ENCODE measurements at regions not wholly inside any gene's neighbourhood (a gene's known extent, or its start where the extent isn't known, plus 50 kb on each side); places are given as distances from the start of the nearest gene placed in this dataset.
"Not testable (repeated sequence)": the region's sequence is repeated elsewhere in the genome, so short reads cannot be mapped to it uniquely, and the experiment has no call there.

GRCh38 chr11:126145954-126146353 is 65.5 kb downstream of the RPUSD4 start:
- no peaks in the 10 kb centered on the region for H3K4me1 ChIP-seq
- no peak overlapping the region for H3K27ac ChIP-seq
- H3K4me2 ChIP-seq (ENCODE audit: low read length) = no peak overlapping the region
- no peaks in the 10 kb centered on the region for H3K36me3 ChIP-seq (ENCODE audit: control insufficient read depth, insufficient read depth, low read length)
- H3K79me2 ChIP-seq = no peaks in the 10 kb centered on the region
- H3K9ac ChIP-seq = no peak overlapping the region
- H3K4me3 ChIP-seq (ENCODE audit: low read depth, low read length) = no peak overlapping the region
- no peak overlapping the region for H2AFZ ChIP-seq
- no peaks in the 10 kb centered on the region for H3K9me3 ChIP-seq (ENCODE audit: control insufficient read depth, low read length)
- no peak for TF ChIP-seq CTCF (IDR thresholded peaks at IDR 0.05)
- H3K27me3 ChIP-seq (ENCODE audit: control insufficient read depth, insufficient read depth, low read length) = no peaks in the 10 kb centered on the region

GRCh38 chr11:126143491-126143890 is 68.0 kb downstream of the RPUSD4 start:
- H3K4me1 ChIP-seq, H2AFZ ChIP-seq: not testable (repeated sequence)

GRCh38 chr11:126140926-126141280 is 70.5 kb downstream of the RPUSD4 start:
- Histone ChIP-seq H3K4me2 (ENCODE audit: low read length) (no peak overlapping the region), H3K4me1 (no peaks in the 10 kb centered on the region), H3K27me3 (ENCODE audit: control insufficient read depth, insufficient read depth, low read length) (no peaks in the 10 kb centered on the region), H2AFZ (no peak overlapping the region), H3K9me3 (ENCODE audit: control insufficient read depth, low read length) (no peaks in the 10 kb centered on the region), H3K9ac (no peak overlapping the region), H3K36me3 (ENCODE audit: control insufficient read depth, insufficient read depth, low read length) (no peaks in the 10 kb centered on the region), H3K27ac (no peak overlapping the region), H3K79me2 (no peaks in the 10 kb centered on the region), H3K4me3 (ENCODE audit: low read depth, low read length) (no peak overlapping the region)
- TF ChIP-seq CTCF (IDR thresholded peaks at IDR 0.05) = no peak

More at GRCh38 chr11:126143491-126143890, 68.0 kb downstream of the RPUSD4 start:
- H3K9ac ChIP-seq; H3K9me3 ChIP-seq (ENCODE audit: control insufficient read depth, low read length); H3K27ac ChIP-seq; H3K4me2 ChIP-seq (ENCODE audit: low read length); H3K4me3 ChIP-seq (ENCODE audit: low read depth, low read length); H3K27me3 ChIP-seq (ENCODE audit: control insufficient read depth, insufficient read depth, low read length); H3K79me2 ChIP-seq; H3K36me3 ChIP-seq (ENCODE audit: control insufficient read depth, insufficient read depth, low read length): not testable (repeated sequence)

GRCh38 chr11:126140201-126140925 is 71.1 kb downstream of the RPUSD4 start:
- Histone ChIP-seq H3K4me2 (ENCODE audit: low read length) (no peak overlapping the region), H3K79me2 (no peaks in the 10 kb centered on the region), H2AFZ (no peak overlapping the region), H3K36me3 (ENCODE audit: control insufficient read depth, insufficient read depth, low read length) (no peaks in the 10 kb centered on the region), H3K4me1 (no peaks in the 10 kb centered on the region), H3K9ac (no peak overlapping the region), H3K27ac (no peak overlapping the region), H3K9me3 (ENCODE audit: control insufficient read depth, low read length) (no peaks in the 10 kb centered on the region), H3K4me3 (ENCODE audit: low read depth, low read length) (no peak overlapping the region), H3K27me3 (ENCODE audit: control insufficient read depth, insufficient read depth, low read length) (no peaks in the 10 kb centered on the region)
- TF ChIP-seq CTCF (IDR thresholded peaks at IDR 0.05) = no peak

GRCh38 chr11:126139111-126140091 is 72.0 kb downstream of the RPUSD4 start:
- Histone ChIP-seq H3K4me3 (ENCODE audit: low read depth, low read length) (no peak overlapping the region), H3K9ac (no peak overlapping the region)

More at GRCh38 chr11:126139111-126140091, 72.0 kb downstream of the RPUSD4 start:
- Histone ChIP-seq H3K4me1 (no peaks in the 10 kb centered on the region), H3K27me3 (ENCODE audit: control insufficient read depth, insufficient read depth, low read length) (no peaks in the 10 kb centered on the region), H3K79me2 (no peaks in the 10 kb centered on the region), H2AFZ (no peak overlapping the region), H3K4me2 (ENCODE audit: low read length) (no peak overlapping the region), H3K36me3 (ENCODE audit: control insufficient read depth, insufficient read depth, low read length) (no peaks in the 10 kb centered on the region), H3K27ac (no peak overlapping the region), H3K9me3 (ENCODE audit: control insufficient read depth, low read length) (no peaks in the 10 kb centered on the region)
- TF ChIP-seq CTCF (IDR thresholded peaks at IDR 0.05) = no peak
